ENCODE measurements at regions not wholly inside any gene's neighbourhood (a gene's known extent, or its start where the extent isn't known, plus 50 kb on each side); places are given as distances from the start of the nearest gene placed in this dataset.

- no peak for DNase-seq (ENCODE audit: low spot score)
Measured at GRCh38 chr21:27171707-27172106, 204.8 kb upstream of the ADAMTS5 start.

DNA sequence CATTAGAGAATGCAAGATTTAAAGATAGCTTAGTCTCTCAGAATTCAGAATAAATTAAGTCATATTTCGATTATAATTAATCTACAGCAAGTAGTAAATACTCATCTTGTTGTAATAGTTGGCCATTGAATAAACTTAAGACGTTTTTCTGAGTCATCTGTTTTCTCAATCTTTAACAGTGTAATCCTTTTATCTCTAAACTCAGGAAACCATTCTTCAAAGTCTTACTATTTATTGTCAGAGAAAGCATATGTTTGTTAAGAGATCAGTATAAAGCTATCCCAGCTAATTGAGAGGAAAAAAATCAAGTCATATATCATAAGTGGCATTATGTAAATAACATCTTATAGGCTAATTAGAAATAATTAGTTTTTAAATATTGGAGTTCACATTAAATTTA lies 201.2 kb upstream of the ADAMTS5 start:
- no peak for DNase-seq (ENCODE audit: low spot score)

- DNase-seq (ENCODE audit: low spot score) = no peak
Measured at GRCh38 chr21:27164208-27165177, 197.6 kb upstream of the ADAMTS5 start.

GRCh38 chr21:27158967-27159366 lies 192.1 kb upstream of the ADAMTS5 start:
- DNase-seq (ENCODE audit: low spot score) = no peak

- DNase-seq (ENCODE audit: low spot score) = no peak
Measured at GRCh38 chr21:27157097-27157496, 190.2 kb upstream of the ADAMTS5 start.

- no peak for DNase-seq (ENCODE audit: low spot score)
Measured at GRCh38 chr21:27156666-27157065, 189.8 kb upstream of the ADAMTS5 start.

GRCh38 chr21:27155130-27155500 lies 188.2 kb upstream of the ADAMTS5 start:
- DNase-seq (ENCODE audit: low spot score) = no peak

GRCh38 chr21:27154451-27155129 lies 187.7 kb upstream of the ADAMTS5 start:
- DNase-seq (ENCODE audit: low spot score) = no peak

DNA sequence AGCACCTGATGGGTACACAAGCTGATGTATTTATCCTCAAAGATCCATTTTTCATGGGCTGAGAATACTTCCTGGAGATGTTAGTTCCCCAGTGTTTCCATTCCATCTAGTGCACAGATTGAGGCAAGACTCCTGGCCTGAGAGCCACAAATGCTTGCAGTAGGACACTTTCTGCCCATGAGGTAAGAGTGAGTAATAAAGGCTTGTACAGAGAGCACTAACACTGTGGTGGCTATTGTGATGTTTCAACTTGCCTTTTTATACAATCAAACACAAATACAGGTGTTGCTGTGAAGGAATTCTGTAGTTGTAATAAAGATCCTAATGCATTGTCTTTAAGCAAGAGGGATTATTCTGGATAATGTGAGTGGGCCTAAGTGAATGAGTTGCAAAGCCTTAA lies 186.1 kb upstream of the ADAMTS5 start:
- DNase-seq (ENCODE audit: low spot score) = no peak

DNA sequence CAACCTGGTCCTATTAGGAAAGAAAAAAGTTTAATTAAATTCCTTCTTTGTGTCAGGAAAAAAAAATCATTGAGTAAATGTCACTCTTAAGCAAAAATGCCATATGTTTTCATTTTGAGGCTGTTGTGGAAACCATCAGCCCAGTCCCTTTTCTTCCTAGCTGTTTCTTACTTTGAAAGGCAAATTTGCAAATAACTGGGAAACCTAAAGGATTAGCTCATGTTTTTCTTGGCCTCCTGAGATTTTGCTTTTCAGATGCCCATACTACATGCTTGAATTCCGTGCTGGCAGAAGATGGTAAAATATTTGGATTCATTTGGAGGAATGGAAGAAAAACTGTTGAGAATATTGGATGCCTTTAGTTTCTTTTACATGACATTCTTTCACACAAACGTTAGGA lies 182.1 kb upstream of the ADAMTS5 start:
- DNase-seq (ENCODE audit: low spot score) = no peak

DNA sequence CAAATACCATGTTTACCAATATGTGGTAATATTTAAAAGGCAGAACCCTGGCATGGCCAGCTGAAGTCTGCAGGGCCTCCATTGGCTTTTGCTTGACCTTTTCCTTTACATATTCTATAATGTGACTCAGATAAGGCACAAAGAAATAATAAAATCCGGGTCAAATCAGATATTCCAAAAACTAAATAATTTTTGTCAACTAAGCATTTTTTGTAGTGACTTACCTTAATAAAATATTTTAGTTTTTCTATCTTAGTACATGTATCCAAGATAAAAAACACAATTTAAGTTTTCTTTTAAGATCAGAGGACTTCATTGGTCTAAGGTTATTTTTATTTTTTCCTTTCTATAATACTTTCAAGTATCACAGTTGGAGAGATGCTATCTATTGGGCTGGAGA lies 179.4 kb upstream of the ADAMTS5 start:
- DNase-seq (ENCODE audit: low spot score) = no peak

DNA sequence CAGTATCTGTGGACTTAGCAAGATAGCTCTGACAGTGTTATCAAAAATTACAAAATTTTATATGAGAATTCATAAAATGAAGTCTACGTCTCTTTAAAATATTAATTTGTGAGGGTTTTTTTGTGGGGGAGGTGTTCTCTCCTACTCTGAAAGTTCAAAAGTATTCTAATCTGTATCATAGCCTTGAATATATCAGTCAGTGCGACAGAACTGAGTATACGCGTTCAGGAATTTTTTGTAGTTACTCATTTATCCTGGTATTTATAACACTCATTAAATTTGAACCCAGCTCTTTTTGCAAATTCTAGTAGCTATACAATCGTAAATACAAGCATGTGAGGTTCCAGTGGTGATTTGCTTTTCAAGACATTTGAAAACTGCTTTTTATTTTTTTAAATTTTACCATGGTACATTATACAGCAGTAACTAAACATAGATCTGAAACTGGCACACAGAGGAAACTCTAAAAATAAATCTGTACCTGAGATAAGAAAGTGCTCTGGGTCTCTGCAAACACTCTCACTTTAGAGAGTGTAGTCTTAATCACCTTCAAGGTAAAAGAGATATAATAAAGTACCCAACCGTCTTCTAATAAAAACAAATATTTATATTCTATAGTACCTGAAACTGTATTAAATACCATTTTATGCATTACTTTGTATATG lies 178.4 kb upstream of the ADAMTS5 start:
- DNase-seq (ENCODE audit: low spot score) = no peak

DNA sequence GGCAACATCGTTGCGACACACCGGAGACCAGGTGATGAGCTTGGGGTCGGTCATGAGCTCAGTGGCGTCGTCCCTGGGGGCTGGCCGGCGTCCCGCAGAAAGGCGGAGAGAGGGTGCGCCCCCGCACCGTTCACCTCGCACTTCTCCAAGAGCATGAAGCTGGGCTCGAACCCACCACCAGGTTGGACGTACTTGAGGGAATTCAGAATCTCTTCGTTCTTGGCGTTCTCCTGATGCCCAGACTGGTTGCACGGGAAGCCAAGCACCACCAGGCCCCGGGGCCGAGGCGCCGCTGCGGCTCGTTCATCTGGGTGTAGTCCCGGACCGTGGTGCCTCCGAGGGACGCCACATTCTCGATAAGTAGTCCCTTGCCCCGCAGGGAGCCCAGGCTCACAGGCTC lies 176.6 kb upstream of the ADAMTS5 start:
- no peak for DNase-seq (ENCODE audit: low spot score)

- no peak for DNase-seq (ENCODE audit: low spot score)
Measured at GRCh38 chr21:27139526-27139925, 172.6 kb upstream of the ADAMTS5 start.

GRCh38 chr21:27134516-27134915 lies 167.6 kb upstream of the ADAMTS5 start:
- no peak for DNase-seq (ENCODE audit: low spot score)

- DNase-seq (ENCODE audit: low spot score) = no peak
Measured at GRCh38 chr21:27132266-27132665, 165.4 kb upstream of the ADAMTS5 start.

- no peak for DNase-seq (ENCODE audit: low spot score)
Measured at GRCh38 chr21:27130154-27130553, 163.3 kb upstream of the ADAMTS5 start.

DNA sequence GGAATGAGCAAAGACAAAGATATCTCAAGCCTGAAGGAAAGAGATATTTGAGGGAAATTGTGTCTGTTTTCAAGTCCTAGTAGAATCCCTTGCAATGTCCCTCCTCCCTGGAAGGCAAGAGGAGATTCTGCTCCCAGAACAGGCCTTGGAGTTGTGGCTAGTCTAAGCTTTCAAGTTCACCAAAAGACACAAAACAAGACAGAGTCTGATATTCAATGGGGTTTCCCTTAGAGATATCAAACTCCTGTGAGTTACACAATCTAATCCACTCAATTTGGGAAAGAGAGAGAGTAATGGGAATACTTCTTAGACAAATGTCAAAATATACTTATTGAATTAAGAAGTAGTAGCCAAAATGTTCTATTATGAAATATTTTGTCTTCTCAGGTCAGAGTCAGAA lies 162.8 kb upstream of the ADAMTS5 start:
- DNase-seq (ENCODE audit: low spot score) = no peak

- no peak for DNase-seq (ENCODE audit: low spot score)
Measured at GRCh38 chr21:27129215-27129614, 162.3 kb upstream of the ADAMTS5 start.

DNA sequence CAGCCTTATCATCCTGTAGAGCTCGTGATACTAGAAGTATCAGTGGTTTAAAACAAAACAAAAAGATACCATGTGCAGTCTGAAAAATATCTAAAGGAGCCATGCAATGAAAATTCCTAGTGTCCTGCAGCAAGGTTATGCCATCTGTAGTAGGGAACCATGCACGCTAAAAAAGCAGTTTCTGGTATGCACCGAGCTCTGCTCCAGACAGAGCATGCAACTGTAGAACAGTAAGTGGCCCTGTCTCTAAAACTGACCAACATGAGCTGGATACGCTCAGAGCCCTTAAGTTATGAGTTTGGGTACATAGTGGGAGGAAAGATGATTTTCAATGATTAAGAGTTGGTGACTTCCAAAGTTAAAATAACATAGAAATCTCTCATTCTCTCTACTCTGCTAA lies 159.3 kb upstream of the ADAMTS5 start:
- no peak for DNase-seq (ENCODE audit: low spot score)

- DNase-seq (ENCODE audit: low spot score) = no peak
Measured at GRCh38 chr21:27122686-27123085, 155.8 kb upstream of the ADAMTS5 start.

GRCh38 chr21:27114111-27114510 lies 147.2 kb upstream of the ADAMTS5 start:
- DNase-seq (ENCODE audit: low spot score) = no peak

GRCh38 chr21:27112186-27112585 lies 145.3 kb upstream of the ADAMTS5 start:
- no peak for DNase-seq (ENCODE audit: low spot score)
